GM12878 (cell line): ENCODE measurements at regions not wholly inside any gene's neighbourhood (a gene's known extent, or its start where the extent isn't known, plus 50 kb on each side); places are given as distances from the start of the nearest gene placed in this dataset.

Experiments
- CTCF ChIP-seq, 3 experiments: IDR thresholded peaks in 2 of 3; conservative IDR thresholded peaks in 1 of 3; 2 replicates each; pipeline ENCODE4 v1.5.1; 2011; ENCODE audit warnings: low read depth in 3 of 3, low read length in 3 of 3, mild to moderate bottlenecking in 3 of 3, control low read depth in 2 of 3, moderate library complexity in 2 of 3, inconsistent platforms in 1 of 3, mixed read lengths in 1 of 3; ENCODE audit not compliant: control insufficient read depth in 2 of 3, insufficient read depth in 1 of 3; ENCODE audit errors: extremely low read depth in 1 of 3
- ELK1 ChIP-seq: IDR thresholded peaks from 2 replicates; pipeline ENCODE4 v1.6.1; 2012; ENCODE audit warnings: low read depth, low read length, improper control_type of control experiment
- EP300 ChIP-seq, 2 experiments: fragments of 150-350 bp in 1 of 2; IDR thresholded peaks; 2 replicates each; pipeline ENCODE4 v1.6.1; 2011 to 2012; ENCODE audit warnings: low read depth in 2 of 2, low read length in 2 of 2, borderline replicate concordance in 1 of 2, improper control_type of control experiment in 1 of 2, inconsistent platforms in 1 of 2; ENCODE audit not compliant: control insufficient read depth in 1 of 2
- LARP7 ChIP-seq: fragments of 450-650 bp; IDR thresholded peaks from 2 replicates; pipeline ENCODE4 v1.6.1; 2017; ENCODE audit warnings: mild to moderate bottlenecking
- NFYB ChIP-seq: IDR thresholded peaks from 2 replicates; pipeline ENCODE4 v1.6.1; 2011; ENCODE audit warnings: low read depth, mild to moderate bottlenecking, low read length, improper control_type of control experiment, moderate library complexity; ENCODE audit not compliant: insufficient read depth
- POLR2A ChIP-seq: IDR thresholded peaks from 2 replicates; pipeline ENCODE4 v1.6.1; 2011; ENCODE audit warnings: low read depth, mild to moderate bottlenecking, low read length
- USF2 ChIP-seq: IDR thresholded peaks from 2 replicates; pipeline ENCODE4 v1.6.1; 2011; ENCODE audit warnings: low read depth, low read length, improper control_type of control experiment, borderline replicate concordance
- ZNF24 ChIP-seq: fragments of 450-650 bp; IDR thresholded peaks from 2 replicates; pipeline ENCODE4 v1.6.1; 2017; ENCODE audit warnings: antibody characterized with exemption, mild to moderate bottlenecking

- TF ChIP-seq CTCF (IDR thresholded peaks at IDR 0.05 in 2 of 3, conservative IDR thresholded peaks at IDR 0.05 in 1 of 3; ENCODE audit: control insufficient read depth in 2 of 3, extremely low read depth in 1 of 3, insufficient read depth in 1 of 3, low read depth in 3 of 3, low read length in 3 of 3) (no peak), EP300 (IDR thresholded peaks at IDR 0.05; ENCODE audit: borderline replicate concordance in 1 of 2, control insufficient read depth in 1 of 2, low read depth in 2 of 2, low read length in 2 of 2) (no peak), NFYB (no peak), POLR2A (no peak), USF2 (no peak), ZNF24 (no peak), LARP7 (no peak), ELK1 (no peak)
Observed at GRCh38 chr5:12902611-12903010, 998.4 kb upstream of the CTNND2 start.
